Retinal pigment epithelial cell (primary cell): ENCODE measurements at regions not wholly inside any gene's neighbourhood (a gene's known extent, or its start where the extent isn't known, plus 50 kb on each side); places are given as distances from the start of the nearest gene placed in this dataset.

ENCODE experiments used
- DNase-seq: peaks from one replicate; pipeline ENCODE4 v3.0.0-alpha.2; 2010; ENCODE audit warnings: low read depth
- H3K4me3 ChIP-seq: 2 replicates; pipeline ENCODE4 v1.5.1; 2011; ENCODE audit warnings: mild to moderate bottlenecking, low read length, control low read depth, moderate library complexity
- TF ChIP-seq, protein P1 (sequence below): conservative IDR thresholded peaks from 2 replicates; pipeline ENCODE4 v1.5.1; 2011; ENCODE audit warnings: low read depth, low read length, control low read depth, inconsistent platforms

DNA sequence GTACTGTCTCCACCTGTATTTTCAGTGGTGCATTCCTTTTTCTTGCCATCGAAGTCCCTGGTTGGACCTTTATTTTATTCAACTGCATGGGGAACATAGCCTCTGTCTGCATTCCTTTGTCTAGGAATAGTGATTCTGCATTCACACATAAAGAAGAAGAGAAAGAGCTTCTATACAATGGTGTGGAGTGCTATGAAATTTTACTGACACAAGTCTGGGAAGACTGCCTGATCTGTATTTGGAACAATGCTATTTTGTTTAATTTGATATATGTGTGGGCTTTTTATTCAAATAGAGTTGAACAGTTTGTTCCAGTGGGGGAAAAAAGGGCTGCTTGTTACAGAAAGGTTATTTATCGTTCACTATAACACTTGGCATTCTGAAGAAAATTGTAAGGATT is 375.7 kb upstream of the POU3F2 start:
- no peak for DNase-seq
- TF ChIP-seq, protein P1, sequence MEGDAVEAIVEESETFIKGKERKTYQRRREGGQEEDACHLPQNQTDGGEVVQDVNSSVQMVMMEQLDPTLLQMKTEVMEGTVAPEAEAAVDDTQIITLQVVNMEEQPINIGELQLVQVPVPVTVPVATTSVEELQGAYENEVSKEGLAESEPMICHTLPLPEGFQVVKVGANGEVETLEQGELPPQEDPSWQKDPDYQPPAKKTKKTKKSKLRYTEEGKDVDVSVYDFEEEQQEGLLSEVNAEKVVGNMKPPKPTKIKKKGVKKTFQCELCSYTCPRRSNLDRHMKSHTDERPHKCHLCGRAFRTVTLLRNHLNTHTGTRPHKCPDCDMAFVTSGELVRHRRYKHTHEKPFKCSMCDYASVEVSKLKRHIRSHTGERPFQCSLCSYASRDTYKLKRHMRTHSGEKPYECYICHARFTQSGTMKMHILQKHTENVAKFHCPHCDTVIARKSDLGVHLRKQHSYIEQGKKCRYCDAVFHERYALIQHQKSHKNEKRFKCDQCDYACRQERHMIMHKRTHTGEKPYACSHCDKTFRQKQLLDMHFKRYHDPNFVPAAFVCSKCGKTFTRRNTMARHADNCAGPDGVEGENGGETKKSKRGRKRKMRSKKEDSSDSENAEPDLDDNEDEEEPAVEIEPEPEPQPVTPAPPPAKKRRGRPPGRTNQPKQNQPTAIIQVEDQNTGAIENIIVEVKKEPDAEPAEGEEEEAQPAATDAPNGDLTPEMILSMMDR: no peak
- no peak overlapping the region for H3K4me3 ChIP-seq

DNA sequence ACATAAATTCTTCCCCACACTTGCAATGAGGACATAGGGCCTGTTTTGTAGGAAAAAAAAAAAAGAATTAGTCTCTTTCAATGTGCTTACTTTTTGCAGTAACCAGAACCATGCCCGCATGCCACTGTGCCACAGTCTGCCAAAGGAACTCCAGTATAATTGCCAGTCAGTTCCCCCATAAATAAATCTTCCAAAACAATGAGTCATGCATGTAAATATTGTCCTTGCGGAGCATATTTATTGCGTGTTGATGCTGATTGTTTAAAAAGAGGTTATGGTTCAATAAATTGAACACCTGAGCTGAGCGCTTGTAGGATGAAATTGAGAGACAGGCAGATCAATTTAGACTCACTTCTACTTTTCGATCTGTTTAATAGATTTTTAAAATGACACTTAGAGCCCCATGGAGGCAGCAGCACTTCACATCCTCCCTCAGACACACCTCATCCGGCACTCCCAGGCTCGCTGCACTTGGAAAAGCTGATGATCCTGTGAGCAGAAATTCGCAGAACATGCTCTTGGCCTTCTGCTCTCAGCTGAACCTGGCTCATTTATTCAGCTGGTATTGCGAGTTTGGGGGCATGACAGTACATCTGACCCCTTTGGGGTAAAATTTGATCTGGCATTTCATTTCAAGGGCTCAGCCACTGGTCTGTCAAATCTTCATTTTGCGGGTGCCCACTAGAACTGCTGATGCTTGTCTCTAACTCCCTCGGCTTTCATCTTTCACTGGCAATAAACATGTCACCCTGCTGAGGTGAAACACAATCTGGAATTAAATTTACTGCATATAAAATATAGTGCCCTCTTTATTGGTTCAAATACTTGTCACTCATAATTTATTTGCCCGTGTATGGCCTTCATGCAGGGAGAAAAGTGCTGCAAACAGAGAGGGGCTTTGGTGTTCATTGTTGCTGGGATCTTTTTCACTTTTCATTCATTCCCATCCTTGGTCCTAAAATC is 371.1 kb upstream of the POU3F2 start:
- no peak for DNase-seq
- TF ChIP-seq, protein P1: no peak
- no peak overlapping the region for H3K4me3 ChIP-seq

DNA sequence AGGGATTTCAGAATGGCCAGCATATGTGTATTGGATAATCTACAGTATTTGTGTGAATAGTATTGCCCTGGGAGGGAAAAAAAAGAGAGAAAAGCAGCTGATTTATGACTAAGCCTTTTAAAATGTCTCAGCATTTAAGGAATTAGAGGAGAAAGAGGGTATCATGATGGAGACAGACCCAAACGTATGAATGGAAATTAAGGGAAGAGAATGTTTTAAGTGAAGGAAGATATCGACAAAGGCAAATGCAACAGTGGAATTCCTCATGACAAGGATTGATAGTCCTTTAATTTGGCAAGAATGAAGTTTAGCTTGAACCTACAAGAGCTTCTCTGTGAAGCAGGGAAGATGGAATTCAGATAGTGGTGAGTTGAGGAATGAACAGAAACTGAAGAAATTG is 367.3 kb upstream of the POU3F2 start:
- TF ChIP-seq, protein P1: no peak
- DNase-seq: no peak

DNA sequence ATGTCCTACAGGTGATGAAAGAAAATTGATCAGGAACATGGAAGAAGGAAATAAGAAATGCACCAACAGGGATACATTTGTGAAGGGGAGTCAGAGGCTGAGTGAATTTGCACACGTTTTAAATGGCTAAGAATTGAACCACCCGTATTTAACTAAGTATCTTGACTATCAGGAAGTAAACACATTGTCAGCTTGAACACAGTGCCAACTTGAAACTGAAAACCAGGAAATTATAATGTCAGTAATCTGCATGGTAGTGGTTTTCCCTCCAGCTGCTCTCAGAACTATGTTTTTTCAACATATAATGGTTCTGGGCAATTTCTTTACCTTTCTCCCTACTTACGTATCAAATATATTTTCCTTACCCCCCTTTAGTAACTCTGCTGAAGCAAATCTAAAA is 366.5 kb upstream of the POU3F2 start:
- DNase-seq: no peak
- TF ChIP-seq, protein P1: no peak
- no peak overlapping the region for H3K4me3 ChIP-seq

More for the DNA sequence above, 367.3 kb upstream of the POU3F2 start:
- H3K4me3 ChIP-seq: no peak overlapping the region

DNA sequence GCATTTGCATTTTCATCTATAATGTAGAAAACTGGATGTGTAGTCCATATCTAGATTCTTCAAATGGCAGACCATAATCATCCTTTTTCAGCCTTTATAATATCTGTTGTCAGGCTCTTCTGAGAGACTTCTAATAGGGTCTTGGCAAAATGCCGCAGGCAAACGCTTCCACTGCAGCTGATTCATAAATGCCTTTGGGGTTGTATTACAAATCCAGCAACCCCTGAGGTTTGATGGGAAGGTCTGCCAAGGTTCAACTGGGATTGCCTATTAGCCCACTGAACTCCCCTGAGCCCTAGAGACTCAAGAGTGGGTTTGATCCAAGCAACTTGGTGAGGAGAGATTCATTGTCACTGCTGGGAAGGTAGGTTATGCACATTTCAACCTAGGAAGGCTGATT is 365.2 kb upstream of the POU3F2 start:
- TF ChIP-seq, protein P1: no peak
- no peak for DNase-seq
- H3K4me3 ChIP-seq: no peak overlapping the region

DNA sequence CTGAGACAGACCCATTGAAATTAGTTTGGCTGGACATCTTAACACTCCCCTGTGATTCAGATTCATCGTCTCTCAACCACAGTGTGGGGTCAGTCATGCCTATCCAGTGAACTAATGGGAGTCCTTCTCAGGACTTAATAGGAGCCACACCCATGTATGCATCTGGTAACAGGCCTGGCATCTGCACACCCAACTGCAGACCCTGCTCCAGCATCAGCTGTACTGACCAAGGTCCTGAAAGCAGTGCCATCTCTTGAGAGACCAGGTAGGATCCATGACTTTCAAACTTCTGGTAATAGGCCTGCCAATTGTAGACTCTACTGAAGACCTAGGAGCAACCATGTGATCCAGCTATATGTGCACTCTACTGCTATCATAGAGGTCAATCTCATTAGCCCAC is 363.6 kb upstream of the POU3F2 start:
- TF ChIP-seq, protein P1: no peak
- no peak for DNase-seq
- no peak overlapping the region for H3K4me3 ChIP-seq

DNA sequence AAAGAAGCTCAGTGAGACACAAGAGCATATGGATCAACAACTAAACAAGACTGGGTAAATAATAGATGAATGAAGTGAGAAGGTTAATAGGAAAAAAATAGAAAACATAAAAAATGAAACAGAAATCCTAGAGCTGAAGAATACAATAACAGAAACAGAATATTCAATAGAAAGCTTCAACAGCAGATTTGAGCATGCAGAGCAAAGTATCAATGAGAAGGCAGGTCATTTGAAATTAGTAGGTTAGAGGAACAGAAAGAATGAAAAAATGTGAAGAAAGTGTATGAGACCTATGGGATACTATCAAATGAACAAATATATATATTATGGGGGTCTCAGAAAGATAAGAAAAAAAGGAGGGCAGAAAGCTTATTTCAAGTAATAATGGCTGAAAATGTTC is 362.9 kb upstream of the POU3F2 start:
- DNase-seq: no peak
- no peak overlapping the region for H3K4me3 ChIP-seq
- TF ChIP-seq, protein P1: no peak
